ENCODE measurements at regions not wholly inside any gene's neighbourhood (a gene's known extent, or its start where the extent isn't known, plus 50 kb on each side); places are given as distances from the start of the nearest gene placed in this dataset.
"Not testable (repeated sequence)": the region's sequence is repeated elsewhere in the genome, so short reads cannot be mapped to it uniquely, and the experiment has no call there.

DNA sequence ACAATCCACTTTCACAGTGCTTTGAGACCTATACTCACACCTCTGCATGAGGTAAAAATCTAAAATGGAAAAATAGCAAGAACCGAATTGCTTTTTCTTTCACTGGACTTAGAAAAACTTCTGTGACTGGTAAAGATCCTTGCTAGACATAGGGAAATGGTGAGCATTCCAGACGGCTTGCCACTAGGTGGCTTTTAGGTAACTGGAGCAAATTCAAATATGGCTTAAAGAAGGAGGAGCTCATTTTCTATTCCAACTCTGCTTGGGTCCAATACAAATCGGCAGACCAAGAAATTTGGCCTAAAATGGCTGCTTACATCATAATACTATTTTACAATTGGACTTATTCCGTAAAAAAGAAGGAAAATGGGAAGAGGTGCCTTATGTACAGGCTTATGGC is 977.9 kb downstream of the ADGRL2 start:
- intact Hi-C loops (cut with DNase I) = no loop called here
- DNase-seq = no peak
- Histone ChIP-seq H3K4me3 (no peak overlapping the region), H3K27ac (no peak overlapping the region), H3K4me1 (peaks cover 0 to 2% (median 0%) of the 10 kb centered on the region in 12 donors), H3K27me3 (no peaks in the 10 kb centered on the region), H3K9me3 (peaks cover 0 to 4% (median 0%) of the 10 kb centered on the region in 12 donors), H3K36me3 (no peaks in the 10 kb centered on the region)
- TF ChIP-seq CTCF (IDR thresholded peaks at IDR 0.05) = no peak
- TF ChIP-seq POLR2A (IDR thresholded peaks at IDR 0.05) = no peak
- 84 to 90% (median 89%) methylated on average over 4 of the region's 4 CpGs for WGBS, 4 donors
- ATAC-seq = no peak

GRCh38 chr1:82777240-82777639 is 976.5 kb downstream of the ADGRL2 start:
- 95 to 96% (median 95%) methylated on average over 11 to 12 of the region's 12 CpGs for WGBS, 4 donors
- intact Hi-C loops (cut with DNase I) = no loop called here
- Histone ChIP-seq H3K9me3 (peaks cover 0 to under 1% (median 0%) of the 10 kb centered on the region in 12 donors), H3K36me3 (no peaks in the 10 kb centered on the region), H3K27ac (no peak overlapping the region), H3K4me1 (peaks cover 0 to 2% (median 0%) of the 10 kb centered on the region in 12 donors), H3K27me3 (no peaks in the 10 kb centered on the region), H3K4me3 (no peak overlapping the region)
- no peak for ATAC-seq
- DNase-seq = no peak
- TF ChIP-seq POLR2A (IDR thresholded peaks at IDR 0.05) = no peak
- no peak for TF ChIP-seq CTCF (IDR thresholded peaks at IDR 0.05)

GRCh38 chr1:82776730-82777129 is 976.0 kb downstream of the ADGRL2 start:
- 98 to 100% (median 99%) methylated on average over 3 to 30 of the region's 30 CpGs for WGBS, 4 donors
- not testable (repeated sequence) for ATAC-seq

DNA sequence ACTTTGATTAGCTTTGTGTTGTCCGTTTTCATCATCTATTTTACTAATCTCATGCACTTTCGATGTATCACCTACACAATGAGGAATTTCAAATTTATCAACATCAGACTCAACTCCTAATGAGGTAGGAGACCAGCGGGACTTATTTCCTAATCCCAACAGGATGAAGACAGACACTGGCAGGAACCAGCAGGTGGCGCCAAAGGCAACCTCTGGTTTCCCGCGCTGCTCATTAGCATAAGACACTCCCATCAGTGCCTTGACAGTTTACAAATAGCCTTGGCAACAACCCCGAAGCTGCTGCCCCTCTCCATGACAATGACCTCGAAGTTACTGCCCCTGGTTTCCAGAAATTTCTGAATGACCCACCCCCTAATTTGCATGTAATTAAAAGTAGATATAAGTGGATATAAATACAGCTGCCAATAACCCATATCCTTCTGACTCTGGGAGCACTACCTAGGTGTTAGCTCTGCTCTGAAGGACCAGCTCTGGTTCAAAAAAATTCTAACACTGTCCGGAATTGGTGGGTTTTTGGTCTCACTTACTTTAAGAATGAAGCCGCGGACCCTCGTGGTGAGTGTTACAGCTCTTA is 974.8 kb downstream of the ADGRL2 start:
- Histone ChIP-seq H3K27ac (no peak overlapping the region), H3K27me3 (no peaks in the 10 kb centered on the region), H3K4me1 (peaks cover 0 to 2% (median 0%) of the 10 kb centered on the region in 12 donors), H3K9me3 (no peaks in the 10 kb centered on the region), H3K36me3 (no peaks in the 10 kb centered on the region), H3K4me3 (no peak overlapping the region)
- peak in 10 of 12 donors; percentile 14 to 46 (median 32) for TF ChIP-seq CTCF (IDR thresholded peaks at IDR 0.05)
- TF ChIP-seq POLR2A (IDR thresholded peaks at IDR 0.05) = no peak
- WGBS, 4 donors = 80 to 89% (median 88%) methylated on average over 12 of the region's 12 CpGs
- ATAC-seq (no peak), DNase-seq (peak in 1 of 5 donors; percentile 24)
- intact Hi-C loops (cut with DNase I) = no loop called here

More at GRCh38 chr1:82776730-82777129, 976.0 kb downstream of the ADGRL2 start:
- H3K4me1 ChIP-seq; H3K36me3 ChIP-seq; H3K9me3 ChIP-seq; H3K27me3 ChIP-seq; H3K4me3 ChIP-seq; H3K27ac ChIP-seq; intact Hi-C loops (cut with DNase I): not testable (repeated sequence)
- DNase-seq = peak in 1 of 5 donors; percentile 42
